GM23248 (cell line): ENCODE measurements at regions not wholly inside any gene's neighbourhood (a gene's known extent, or its start where the extent isn't known, plus 50 kb on each side); places are given as distances from the start of the nearest gene placed in this dataset.

Experiments used
- DNase-seq: peaks from one replicate; pipeline ENCODE4 v3.0.0-alpha.2; 2015
- H2AFZ ChIP-seq: fragments of 200-600 bp; sonication (generic); 2 replicates; pipeline ENCODE4 v1.6.1; 2016; ENCODE audit warnings: antibody characterized with exemption
- H3F3A ChIP-seq: fragments of 200-600 bp; sonication (generic); 2 replicates; pipeline ENCODE4 v1.6.1; 2016; ENCODE audit warnings: mild to moderate bottlenecking, antibody characterized with exemption, mixed run types; ENCODE audit not compliant: insufficient read depth
- H3K27ac ChIP-seq: fragments of 200-600 bp; sonication (generic); 2 replicates; pipeline ENCODE4 v1.5.1; 2016; ENCODE audit warnings: mild to moderate bottlenecking
- H3K27me3 ChIP-seq: fragments of 200-600 bp; sonication (generic); replicated peaks from 2 replicates; pipeline ENCODE4 v1.6.1; 2016; ENCODE audit warnings: mild to moderate bottlenecking; ENCODE audit not compliant: insufficient read depth
- H3K36me3 ChIP-seq: fragments of 200-600 bp; sonication (generic); 2 replicates; pipeline ENCODE4 v1.6.1; 2016; ENCODE audit warnings: low read depth, mild to moderate bottlenecking
- H3K4me1 ChIP-seq: fragments of 200-600 bp; sonication (generic); 2 replicates; pipeline ENCODE4 v1.6.1; 2016; ENCODE audit warnings: mild to moderate bottlenecking; ENCODE audit not compliant: insufficient read depth
- H3K4me2 ChIP-seq: fragments of 200-600 bp; sonication (generic); one replicate; pipeline ENCODE4 v1.6.1; 2016; ENCODE audit warnings: mild to moderate bottlenecking; ENCODE audit not compliant: unreplicated experiment
- H3K4me3 ChIP-seq: fragments of 200-600 bp; sonication (generic); 2 replicates; pipeline ENCODE4 v1.5.1; 2016; ENCODE audit warnings: mild to moderate bottlenecking
- H3K79me2 ChIP-seq: fragments of 200-600 bp; sonication (generic); 2 replicates; pipeline ENCODE4 v1.6.1; 2016; ENCODE audit warnings: mild to moderate bottlenecking; ENCODE audit not compliant: insufficient read depth
- H3K9ac ChIP-seq: fragments of 200-600 bp; sonication (generic); 2 replicates; pipeline ENCODE4 v1.6.1; 2016; ENCODE audit warnings: mild to moderate bottlenecking
- H3K9me2 ChIP-seq: fragments of 200-600 bp; sonication (generic); 2 replicates; pipeline ENCODE4 v1.6.1; 2016; ENCODE audit warnings: mixed run types, mild to moderate bottlenecking, moderate library complexity; ENCODE audit not compliant: insufficient read depth
- H3K9me3 ChIP-seq: fragments of 200-600 bp; sonication (generic); one replicate; pipeline ENCODE4 v1.6.1; 2017; ENCODE audit warnings: low read depth
- H4K20me1 ChIP-seq: fragments of 200-600 bp; sonication (generic); 2 replicates; pipeline ENCODE4 v1.6.0; 2016; ENCODE audit not compliant: insufficient read depth
- EZH2 ChIP-seq: fragments of 200-600 bp; sonication (generic); IDR thresholded peaks from 2 replicates; pipeline ENCODE4 v1.6.1; 2018; ENCODE audit warnings: antibody characterized with exemption, mild to moderate bottlenecking; ENCODE audit not compliant: insufficient read depth, poor library complexity, severe bottlenecking
- EZH2phosphoT487 ChIP-seq: fragments of 200-600 bp; sonication (generic); IDR thresholded peaks from 2 replicates; pipeline ENCODE4 v1.6.1; 2018; ENCODE audit warnings: antibody characterized with exemption, moderate library complexity, mild to moderate bottlenecking, low read depth; ENCODE audit not compliant: insufficient read depth
- WGBS, 2 experiments: methylation state at CpG; one replicate each; pipeline ENCODE4 v1.1.6; 2015 to 2017; ENCODE audit warnings: low lambda C conversion rate in 2 of 2, low coverage in 1 of 2; ENCODE audit errors: missing lambda C conversion rate in 2 of 2; 5-methylcytosine and 5-hydroxymethylcytosine counted together
- in situ Hi-C: fragments of 300-500 bp; cut with MboI; formaldehyde crosslinking; loops from 2 replicates; pipeline ENCODE4 v1.15.0; 2020

DNA sequence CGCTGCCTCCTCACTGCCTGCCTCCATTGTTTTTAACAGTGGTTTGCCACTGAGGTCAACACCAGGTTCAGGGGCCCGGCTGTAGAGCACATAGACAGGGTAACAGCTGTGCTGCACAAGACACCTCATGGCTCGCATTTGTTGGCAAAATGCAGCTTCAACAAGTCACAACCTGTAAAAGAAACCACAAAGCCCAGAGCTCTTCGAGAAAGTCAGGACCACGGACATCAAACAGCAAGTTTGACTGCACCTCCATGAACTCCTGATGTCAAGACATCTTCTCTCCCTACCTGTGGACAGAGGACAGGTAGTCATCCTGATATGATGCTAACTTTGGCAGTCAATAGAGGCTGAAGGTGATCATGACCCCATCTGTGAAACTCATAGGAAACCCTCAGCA lies 142.4 kb upstream of the SOX9 start:
- Histone ChIP-seq H3K27ac (no peak overlapping the region), H3K9me3 (no peaks in the 10 kb centered on the region), H3K27me3 (no peaks in the 10 kb centered on the region), H3K79me2 (no peaks in the 10 kb centered on the region), H3K4me2 (no peak overlapping the region), H4K20me1 (no peaks in the 10 kb centered on the region), H3F3A (peaks cover 18% of the 10 kb centered on the region), H3K4me1 (peaks cover 20% of the 10 kb centered on the region), H2AFZ (no peak overlapping the region), H3K36me3 (no peaks in the 10 kb centered on the region), H3K9me2 (no peaks in the 10 kb centered on the region), H3K9ac (no peak overlapping the region), H3K4me3 (no peak overlapping the region)
- 81 to 88% methylated on average over 5 of the region's 5 CpGs for WGBS, 2 experiments
- TF ChIP-seq EZH2phosphoT487 (no peak), EZH2 (no peak)
- DNase-seq, result no peak
- in situ Hi-C loops, result no loop called here

DNA sequence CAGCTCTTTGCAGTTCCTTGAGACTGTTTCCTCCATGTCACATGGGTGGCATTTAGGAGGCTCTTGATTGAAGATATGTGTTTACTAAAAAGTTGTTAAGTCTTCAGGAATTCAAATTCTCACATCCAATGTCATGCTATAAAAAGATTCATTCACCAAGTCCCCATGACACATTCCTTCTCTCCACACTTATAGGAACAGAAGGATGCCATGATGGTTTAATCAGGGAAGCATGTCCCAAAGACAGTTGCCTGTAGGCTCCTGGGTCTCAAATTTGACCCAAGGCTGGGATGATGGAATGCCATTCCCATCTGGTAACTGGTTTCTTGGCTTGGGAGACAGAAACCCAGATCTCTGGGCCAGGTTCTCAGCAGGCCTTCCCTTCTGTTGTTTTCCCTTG lies 140.6 kb upstream of the SOX9 start:
- DNase-seq, result peak; percentile 7
- no peak overlapping the region for H3K4me3 ChIP-seq
- no peaks in the 10 kb centered on the region for H4K20me1 ChIP-seq
- no peak overlapping the region for H3K4me2 ChIP-seq
- no peak overlapping the region for H2AFZ ChIP-seq
- H3K27me3 ChIP-seq, result no peaks in the 10 kb centered on the region
- H3K4me1 ChIP-seq, result peaks cover 20% of the 10 kb centered on the region
- no peaks in the 10 kb centered on the region for H3K9me3 ChIP-seq
- no peak overlapping the region for H3K27ac ChIP-seq
- in situ Hi-C loops, result no loop called here
- no peak overlapping the region for H3K9ac ChIP-seq
- no peak for TF ChIP-seq EZH2phosphoT487
- TF ChIP-seq EZH2, result no peak
- H3K36me3 ChIP-seq, result no peaks in the 10 kb centered on the region
- 0 out of 2 replicates have a peak, but pooled peaks cover 4% of the 10 kb centered on the region for H3F3A ChIP-seq
- no peaks in the 10 kb centered on the region for H3K79me2 ChIP-seq
- H3K9me2 ChIP-seq, result no peaks in the 10 kb centered on the region

DNA sequence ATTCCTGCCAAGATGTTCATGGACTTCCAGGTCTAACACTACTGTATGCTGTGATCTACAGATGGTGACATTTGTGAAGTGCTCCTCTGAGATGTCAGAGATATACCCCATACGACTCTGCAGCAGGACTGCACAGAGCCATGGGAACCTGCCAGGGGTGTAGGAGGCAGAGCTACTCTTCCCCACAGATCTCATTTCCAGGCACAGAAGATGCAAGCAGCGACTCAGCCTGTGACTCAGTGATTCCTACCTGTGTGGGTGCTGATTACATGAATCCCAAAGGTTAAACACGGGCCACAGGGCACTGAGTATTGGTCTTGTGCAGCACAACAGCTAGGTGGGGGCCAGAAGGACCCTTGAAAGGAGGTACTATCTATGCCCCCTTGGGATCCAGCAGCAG lies 137.0 kb upstream of the SOX9 start:
- no peaks in the 10 kb centered on the region for H3K79me2 ChIP-seq
- no peaks in the 10 kb centered on the region for H3F3A ChIP-seq
- 45 to 54% methylated on average over 3 of the region's 3 CpGs for whole genome bisulfite sequencing, 2 experiments
- no peak overlapping the region for H3K9ac ChIP-seq
- H3K27ac ChIP-seq, result no peak overlapping the region
- no peak overlapping the region for H3K4me2 ChIP-seq
- no peaks in the 10 kb centered on the region for H3K36me3 ChIP-seq
- H3K4me1 ChIP-seq, result peaks cover 13% of the 10 kb centered on the region
- no peaks in the 10 kb centered on the region for H3K9me2 ChIP-seq
- H2AFZ ChIP-seq, result no peak overlapping the region
- peak; percentile 26 for DNase-seq
- no peaks in the 10 kb centered on the region for H4K20me1 ChIP-seq
- H3K27me3 ChIP-seq, result no peaks in the 10 kb centered on the region
- H3K4me3 ChIP-seq, result no peak overlapping the region
- no peak for TF ChIP-seq EZH2phosphoT487
- no peak for TF ChIP-seq EZH2
- H3K9me3 ChIP-seq, result no peaks in the 10 kb centered on the region
- in situ Hi-C loops, result no loop called here

DNA sequence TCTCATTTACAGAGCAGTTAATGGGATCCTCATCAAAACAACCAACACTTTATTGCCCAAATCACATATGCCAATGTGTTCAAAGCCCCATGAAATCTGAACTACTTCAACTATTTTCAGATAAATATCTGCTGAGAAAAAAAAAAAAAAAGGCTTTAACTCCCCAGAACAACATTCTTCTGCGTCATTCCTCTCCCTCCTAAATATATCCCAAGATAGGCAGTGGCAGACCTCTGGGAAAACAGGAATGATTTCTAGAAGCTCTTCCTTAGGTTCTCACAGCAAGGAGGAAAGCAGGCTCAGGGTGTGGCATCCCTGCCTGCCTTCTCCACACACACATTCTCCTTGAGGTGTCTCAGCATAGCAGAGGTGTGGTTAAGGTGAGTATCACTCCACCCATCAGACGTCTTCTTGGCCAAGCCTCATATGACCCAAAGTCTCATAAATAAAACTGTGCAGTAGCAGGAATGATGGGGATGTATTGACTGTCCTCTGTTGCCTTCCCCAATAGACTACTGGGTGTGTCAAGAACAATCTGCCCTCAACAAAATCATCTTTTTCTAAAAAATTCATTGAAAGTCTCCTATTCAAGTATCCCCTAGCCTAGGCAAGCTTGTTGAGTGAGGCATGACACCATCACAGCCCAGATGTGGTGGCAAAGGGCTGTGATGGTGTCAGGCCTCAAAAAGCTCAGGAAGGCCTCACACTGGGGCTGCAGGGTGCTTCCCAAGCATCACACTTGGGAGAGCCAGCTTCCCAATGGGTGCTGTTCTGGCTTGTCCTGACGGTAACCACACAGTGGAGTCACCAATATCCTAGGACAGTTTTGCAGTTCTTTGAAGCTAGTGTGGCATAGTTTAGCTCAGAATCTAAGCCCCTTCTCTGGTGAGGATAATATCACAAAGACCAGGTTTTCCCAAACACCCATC lies 135.4 kb upstream of the SOX9 start:
- no peak overlapping the region for H2AFZ ChIP-seq
- WGBS, 2 experiments, result 93 to 94% methylated on average over 3 of the region's 3 CpGs
- H3K9ac ChIP-seq, result no peak overlapping the region

More for the DNA sequence above, 135.4 kb upstream of the SOX9 start:
- H3K36me3 ChIP-seq, result no peaks in the 10 kb centered on the region
- no peak overlapping the region for H3K4me2 ChIP-seq
- no peak for DNase-seq
- no peaks in the 10 kb centered on the region for H3K27me3 ChIP-seq
- no peaks in the 10 kb centered on the region for H3K9me2 ChIP-seq
- H3K4me3 ChIP-seq, result no peak overlapping the region
- H3K9me3 ChIP-seq, result no peaks in the 10 kb centered on the region
- H4K20me1 ChIP-seq, result no peaks in the 10 kb centered on the region
- peaks cover 13% of the 10 kb centered on the region for H3K4me1 ChIP-seq
- TF ChIP-seq EZH2 (no peak), EZH2phosphoT487 (no peak)
- no peaks in the 10 kb centered on the region for H3K79me2 ChIP-seq
- no peaks in the 10 kb centered on the region for H3F3A ChIP-seq
- H3K27ac ChIP-seq, result no peak overlapping the region
- in situ Hi-C loops, result no loop called here
